ENCODE measurements at regions not wholly inside any gene's neighbourhood (a gene's known extent, or its start where the extent isn't known, plus 50 kb on each side); places are given as distances from the start of the nearest gene placed in this dataset.
"Not testable (repeated sequence)": the region's sequence is repeated elsewhere in the genome, so short reads cannot be mapped to it uniquely, and the experiment has no call there.

DNA sequence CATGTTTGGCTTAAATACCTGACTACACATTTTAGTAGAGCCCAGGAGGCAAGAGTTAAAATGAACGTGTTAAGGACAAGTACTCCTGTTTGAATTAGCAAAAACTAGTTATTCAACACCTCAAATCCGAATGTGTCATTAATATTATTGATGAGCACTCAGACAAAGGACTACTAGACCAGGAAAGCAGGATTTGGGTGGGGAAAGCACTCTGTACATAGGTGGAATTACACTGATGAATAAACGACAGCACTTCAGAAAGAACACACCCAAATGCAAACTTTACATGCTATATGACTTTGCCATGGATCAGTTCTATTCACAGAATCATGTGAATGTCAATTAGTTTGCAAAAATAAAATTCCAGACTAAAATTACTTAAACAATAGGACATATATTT, 95.1 kb upstream of the CAV2 start:
- no peak overlapping the region for H3K27ac Mint-ChIP-seq
- no peak for TF ChIP-seq CTCF (IDR thresholded peaks at IDR 0.05; ENCODE audit: unreplicated experiment)
- no peak for DNase-seq (ENCODE audit: low spot score, unreplicated experiment)

DNA sequence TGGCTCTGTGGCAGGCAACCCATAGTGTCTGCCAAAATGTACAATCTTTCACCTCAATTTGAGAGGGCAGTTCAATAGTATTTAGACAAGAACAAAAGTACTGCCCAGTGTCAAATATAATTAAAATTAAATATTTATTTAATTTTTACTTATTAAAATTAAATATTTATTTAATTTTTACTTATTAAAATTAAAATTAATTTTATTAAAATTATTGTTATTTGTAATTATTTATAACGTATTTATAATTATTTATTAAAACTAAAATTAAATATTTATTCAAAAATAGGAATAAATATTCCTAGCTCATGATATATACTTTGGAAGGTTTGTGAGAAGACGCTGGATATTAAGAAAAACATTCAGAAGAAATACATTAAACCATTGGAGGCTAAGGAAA, 93.7 kb upstream of the CAV2 start:
- no peak for DNase-seq (ENCODE audit: low spot score, unreplicated experiment)
- peaks cover 1% of the 10 kb centered on the region for H3K36me3 Mint-ChIP-seq (ENCODE audit: insufficient read depth)

More for the DNA sequence above, 95.1 kb upstream of the CAV2 start:
- H3K9me3 Mint-ChIP-seq (ENCODE audit: low read depth), result peaks cover 3% of the 10 kb centered on the region
- no peaks in the 10 kb centered on the region for H3K36me3 Mint-ChIP-seq (ENCODE audit: insufficient read depth)
- peaks cover 4% of the 10 kb centered on the region for H3K4me1 Mint-ChIP-seq (ENCODE audit: low read depth)
- H3K4me3 Mint-ChIP-seq (ENCODE audit: low read depth), result no peak overlapping the region
- no peaks in the 10 kb centered on the region for H3K27me3 Mint-ChIP-seq

GRCh38 chr7:116407165-116407564, 92.4 kb upstream of the CAV2 start:
- no peak for TF ChIP-seq CTCF (IDR thresholded peaks at IDR 0.05; ENCODE audit: unreplicated experiment)

More for the DNA sequence above, 93.7 kb upstream of the CAV2 start:
- Mint-ChIP-seq H3K27ac (no peak overlapping the region), H3K4me3 (ENCODE audit: low read depth) (no peak overlapping the region), H3K27me3 (no peaks in the 10 kb centered on the region), H3K4me1 (ENCODE audit: low read depth) (peaks cover 4% of the 10 kb centered on the region), H3K9me3 (ENCODE audit: low read depth) (peaks cover 3% of the 10 kb centered on the region)
- TF ChIP-seq CTCF (IDR thresholded peaks at IDR 0.05; ENCODE audit: unreplicated experiment), result no peak

DNA sequence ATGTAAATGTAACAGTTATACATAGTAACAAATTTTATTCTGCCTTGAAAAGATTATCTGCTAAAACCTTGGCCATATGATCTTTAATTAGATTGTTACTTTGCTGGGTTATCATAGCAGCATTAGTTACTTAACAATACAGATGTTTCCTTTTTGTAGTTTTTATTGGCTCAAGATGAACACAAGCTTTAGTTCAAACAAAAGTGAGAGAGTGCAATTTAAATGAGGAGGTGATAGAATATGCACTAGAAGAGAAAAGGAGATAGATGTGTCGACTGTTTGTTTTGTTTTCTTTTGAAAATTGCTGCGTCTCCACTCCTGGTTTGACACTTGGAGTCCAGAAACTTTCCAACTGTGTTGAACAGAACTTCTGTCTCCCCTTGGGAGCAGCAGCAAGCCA, 91.4 kb upstream of the CAV2 start:
- Mint-ChIP-seq H3K4me1 (ENCODE audit: low read depth) (peaks cover 4% of the 10 kb centered on the region), H3K9me3 (ENCODE audit: low read depth) (peaks cover 3% of the 10 kb centered on the region), H3K36me3 (ENCODE audit: insufficient read depth) (peaks cover 1% of the 10 kb centered on the region), H3K27ac (no peak overlapping the region), H3K4me3 (ENCODE audit: low read depth) (no peak overlapping the region), H3K27me3 (no peaks in the 10 kb centered on the region)
- no peak for TF ChIP-seq CTCF (IDR thresholded peaks at IDR 0.05; ENCODE audit: unreplicated experiment)
- no peak for DNase-seq (ENCODE audit: low spot score, unreplicated experiment)

More at GRCh38 chr7:116407165-116407564, 92.4 kb upstream of the CAV2 start:
- Mint-ChIP-seq H3K27ac (no peak overlapping the region), H3K9me3 (ENCODE audit: low read depth) (peaks cover 3% of the 10 kb centered on the region), H3K36me3 (ENCODE audit: insufficient read depth) (peaks cover 1% of the 10 kb centered on the region), H3K27me3 (no peaks in the 10 kb centered on the region), H3K4me1 (ENCODE audit: low read depth) (peaks cover 4% of the 10 kb centered on the region), H3K4me3 (ENCODE audit: low read depth) (no peak overlapping the region)
- DNase-seq (ENCODE audit: low spot score, unreplicated experiment), result no peak

- not testable (repeated sequence) for H3K27me3 Mint-ChIP-seq; H3K4me1 Mint-ChIP-seq (ENCODE audit: low read depth); H3K27ac Mint-ChIP-seq; H3K9me3 Mint-ChIP-seq (ENCODE audit: low read depth); H3K4me3 Mint-ChIP-seq (ENCODE audit: low read depth); H3K36me3 Mint-ChIP-seq (ENCODE audit: insufficient read depth); DNase-seq (ENCODE audit: low spot score, unreplicated experiment)
Observed at GRCh38 chr7:116408831-116409453, 90.6 kb upstream of the CAV2 start.

DNA sequence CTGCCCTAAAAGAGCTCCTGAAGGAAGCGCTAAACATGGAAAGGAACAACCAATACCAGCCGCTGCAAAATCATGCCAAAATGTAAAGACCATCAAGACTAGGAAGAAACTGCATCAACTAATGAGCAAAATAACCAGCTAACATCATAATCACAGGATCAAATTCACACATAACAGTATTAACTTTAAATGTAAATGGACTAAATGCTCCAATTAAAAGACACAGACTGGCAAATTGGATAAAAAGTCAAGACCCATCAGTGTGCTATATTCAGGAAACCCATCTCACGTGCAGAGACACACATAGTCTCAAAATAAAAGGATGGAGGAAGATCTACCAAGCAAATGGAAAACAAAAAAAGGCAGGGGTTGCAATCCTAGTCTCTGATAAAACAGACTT, 88.8 kb upstream of the CAV2 start:
- not testable (repeated sequence) for DNase-seq (ENCODE audit: low spot score, unreplicated experiment); H3K27ac Mint-ChIP-seq; H3K27me3 Mint-ChIP-seq; H3K4me3 Mint-ChIP-seq (ENCODE audit: low read depth); H3K4me1 Mint-ChIP-seq (ENCODE audit: low read depth); H3K36me3 Mint-ChIP-seq (ENCODE audit: insufficient read depth); H3K9me3 Mint-ChIP-seq (ENCODE audit: low read depth)
